Activated CD8-positive, alpha-beta T cell treated with anti-CD3 and anti-CD28 coated beads, Interleukin-2, amount 10 ng/mL, durations not matched to agents 7 days and 5 days (primary cell): ENCODE measurements at regions not wholly inside any gene's neighbourhood (a gene's known extent, or its start where the extent isn't known, plus 50 kb on each side); places are given as distances from the start of the nearest gene placed in this dataset.
"Not testable (repeated sequence)": the region's sequence is repeated elsewhere in the genome, so short reads cannot be mapped to it uniquely, and the experiment has no call there.

Source experiments
- ATAC-seq: fragments of 150-1000 bp; cut with Tn5 transposase; one replicate; pipeline ENCODE4 v1.10.0; 2021; ENCODE audit warnings: moderate library complexity
- CTCF ChIA-PET: fragments of 350-600 bp; sonication (Branson Sonifier 250); formaldehyde crosslinking; loops from one replicate; lab custom pipeline; 2021; ENCODE audit warnings: antibody characterized with exemption; lab: Charles Lee
- POLR2A ChIA-PET: fragments of 350-600 bp; sonication (Branson Sonifier 250); formaldehyde crosslinking; loops from one replicate; lab custom pipeline; 2021; ENCODE audit warnings: antibody characterized with exemption; lab: Charles Lee
- DNase-seq: peaks from one replicate; pipeline ENCODE4 v3.0.0-alpha.2; 2020
- H3K27ac Mint-ChIP-seq: one replicate; pipeline ENCODE4 v1.8.0; 2021; ENCODE audit warnings: mild to moderate bottlenecking, mixed read lengths
- H3K27me3 Mint-ChIP-seq: one replicate; pipeline ENCODE4 v1.8.0; 2021; ENCODE audit warnings: low read depth, mixed read lengths
- H3K36me3 Mint-ChIP-seq: one replicate; pipeline ENCODE4 v1.8.0; 2021; ENCODE audit warnings: low read depth, mixed read lengths
- H3K4me1 Mint-ChIP-seq: one replicate; pipeline ENCODE4 v1.8.0; 2021; ENCODE audit warnings: low read depth, mixed read lengths
- H3K4me3 Mint-ChIP-seq: one replicate; pipeline ENCODE4 v1.8.0; 2021; ENCODE audit warnings: mild to moderate bottlenecking, mixed read lengths
- H3K9me3 Mint-ChIP-seq: one replicate; pipeline ENCODE4 v1.8.0; 2022; ENCODE audit warnings: mixed read lengths; ENCODE audit not compliant: insufficient read depth

GRCh38 chr13:61261746-61262472, 153.7 kb downstream of the PCDH20 start:
- no peak for ATAC-seq
- POLR2A ChIA-PET: no interaction called here
- H3K36me3 Mint-ChIP-seq: no peaks in the 10 kb centered on the region

GRCh38 chr13:61258185-61258584, 157.5 kb downstream of the PCDH20 start:
- CTCF ChIA-PET: no interaction called here
- no peaks in the 10 kb centered on the region for H3K4me1 Mint-ChIP-seq
- POLR2A ChIA-PET: no interaction called here
- H3K27me3 Mint-ChIP-seq: no peaks in the 10 kb centered on the region
- no peak for DNase-seq
- H3K4me3 Mint-ChIP-seq: no peak overlapping the region
- H3K27ac Mint-ChIP-seq: no peak overlapping the region
- ATAC-seq: no peak
- peaks cover 4% of the 10 kb centered on the region for H3K9me3 Mint-ChIP-seq
- H3K36me3 Mint-ChIP-seq: no peaks in the 10 kb centered on the region

More at GRCh38 chr13:61261746-61262472, 153.7 kb downstream of the PCDH20 start:
- CTCF ChIA-PET: no interaction called here
- Mint-ChIP-seq H3K27me3 (no peaks in the 10 kb centered on the region), H3K9me3 (no peaks in the 10 kb centered on the region), H3K4me1 (no peaks in the 10 kb centered on the region), H3K4me3 (no peak overlapping the region), H3K27ac (no peak overlapping the region)
- no peak for DNase-seq

- Mint-ChIP-seq H3K4me1 (no peaks in the 10 kb centered on the region), H3K9me3 (peaks cover 12% of the 10 kb centered on the region), H3K27me3 (no peaks in the 10 kb centered on the region), H3K4me3 (no peak overlapping the region), H3K27ac (no peak overlapping the region), H3K36me3 (no peaks in the 10 kb centered on the region)
- ChIA-PET CTCF (no interaction called here), POLR2A (no interaction called here)
- DNase-seq (no peak), ATAC-seq (no peak)
Observed at GRCh38 chr13:61255040-61255796, 160.4 kb downstream of the PCDH20 start.

- ChIA-PET CTCF (interaction anchor here (0.6 kb wide), 1 partner anchor 782 kb away, joined by 3 read pairs; no protein-coding TSS in a partner anchor), POLR2A (no interaction called here)
- H3K9me3 Mint-ChIP-seq: peaks cover 12% of the 10 kb centered on the region
- no peaks in the 10 kb centered on the region for H3K36me3 Mint-ChIP-seq
- DNase-seq (no peak), ATAC-seq (no peak)
- no peaks in the 10 kb centered on the region for H3K4me1 Mint-ChIP-seq
- H3K4me3 Mint-ChIP-seq: no peak overlapping the region
- no peaks in the 10 kb centered on the region for H3K27me3 Mint-ChIP-seq
- no peak overlapping the region for H3K27ac Mint-ChIP-seq
Observed at GRCh38 chr13:61253105-61253877, 162.4 kb downstream of the PCDH20 start.

GRCh38 chr13:61252213-61252612, 163.4 kb downstream of the PCDH20 start:
- ChIA-PET POLR2A (no interaction called here), CTCF (no interaction called here)
- Mint-ChIP-seq H3K4me1 (no peaks in the 10 kb centered on the region), H3K4me3 (no peak overlapping the region), H3K36me3 (no peaks in the 10 kb centered on the region), H3K27ac (no peak overlapping the region), H3K27me3 (no peaks in the 10 kb centered on the region), H3K9me3 (peaks cover 12% of the 10 kb centered on the region)
- ATAC-seq (no peak), DNase-seq (no peak)

- DNase-seq: no peak
- no peaks in the 10 kb centered on the region for H3K4me1 Mint-ChIP-seq
- no peak for ATAC-seq
- ChIA-PET POLR2A (no interaction called here), CTCF (no interaction called here)
- no peaks in the 10 kb centered on the region for H3K36me3 Mint-ChIP-seq
- H3K4me3 Mint-ChIP-seq: no peak overlapping the region
- H3K9me3 Mint-ChIP-seq: peaks cover 4% of the 10 kb centered on the region
- H3K27me3 Mint-ChIP-seq: no peaks in the 10 kb centered on the region
- H3K27ac Mint-ChIP-seq: no peak overlapping the region
Observed at GRCh38 chr13:61247149-61247936, 168.3 kb downstream of the PCDH20 start.

- no peak for DNase-seq
- Mint-ChIP-seq H3K27ac (no peak overlapping the region), H3K27me3 (no peaks in the 10 kb centered on the region), H3K4me3 (no peak overlapping the region), H3K4me1 (no peaks in the 10 kb centered on the region), H3K36me3 (no peaks in the 10 kb centered on the region), H3K9me3 (peaks cover 2% of the 10 kb centered on the region)
- ChIA-PET POLR2A (no interaction called here), CTCF (no interaction called here)
- ATAC-seq: no peak
Observed at GRCh38 chr13:61246351-61246750, 169.3 kb downstream of the PCDH20 start.

- ATAC-seq (no peak), DNase-seq (no peak)
- Mint-ChIP-seq H3K36me3 (no peaks in the 10 kb centered on the region), H3K4me3 (no peak overlapping the region), H3K27me3 (no peaks in the 10 kb centered on the region), H3K9me3 (peaks cover 4% of the 10 kb centered on the region), H3K4me1 (no peaks in the 10 kb centered on the region), H3K27ac (no peak overlapping the region)
- ChIA-PET CTCF (no interaction called here), POLR2A (no interaction called here)
Observed at GRCh38 chr13:61215601-61216000, 200.0 kb downstream of the PCDH20 start.

GRCh38 chr13:61215116-61215515, 200.5 kb downstream of the PCDH20 start:
- POLR2A ChIA-PET: no interaction called here
- ATAC-seq (no peak), DNase-seq (no peak)
- Mint-ChIP-seq H3K27ac (no peak overlapping the region), H3K36me3 (no peaks in the 10 kb centered on the region), H3K27me3 (no peaks in the 10 kb centered on the region), H3K4me1 (no peaks in the 10 kb centered on the region), H3K9me3 (peaks cover 4% of the 10 kb centered on the region), H3K4me3 (no peak overlapping the region)
- CTCF ChIA-PET: no interaction called here

GRCh38 chr13:61214551-61214950, 201.1 kb downstream of the PCDH20 start:
- CTCF ChIA-PET: no interaction called here
- Mint-ChIP-seq H3K9me3 (peaks cover 4% of the 10 kb centered on the region), H3K27me3 (no peaks in the 10 kb centered on the region), H3K27ac (no peak overlapping the region), H3K36me3 (no peaks in the 10 kb centered on the region), H3K4me3 (no peak overlapping the region), H3K4me1 (no peaks in the 10 kb centered on the region)
- no peak for ATAC-seq
- POLR2A ChIA-PET: no interaction called here
- no peak for DNase-seq

- H3K27me3 Mint-ChIP-seq, CTCF ChIA-PET, DNase-seq, ATAC-seq, POLR2A ChIA-PET, H3K9me3 Mint-ChIP-seq, H3K36me3 Mint-ChIP-seq, H3K4me1 Mint-ChIP-seq, H3K4me3 Mint-ChIP-seq, H3K27ac Mint-ChIP-seq: not testable (repeated sequence)
Observed at GRCh38 chr13:61205898-61206297, 209.8 kb downstream of the PCDH20 start.
